ENCODE measurements at regions not wholly inside any gene's neighbourhood (a gene's known extent, or its start where the extent isn't known, plus 50 kb on each side); places are given as distances from the start of the nearest gene placed in this dataset.
"Not testable (repeated sequence)": the region's sequence is repeated elsewhere in the genome, so short reads cannot be mapped to it uniquely, and the experiment has no call there.

DNA sequence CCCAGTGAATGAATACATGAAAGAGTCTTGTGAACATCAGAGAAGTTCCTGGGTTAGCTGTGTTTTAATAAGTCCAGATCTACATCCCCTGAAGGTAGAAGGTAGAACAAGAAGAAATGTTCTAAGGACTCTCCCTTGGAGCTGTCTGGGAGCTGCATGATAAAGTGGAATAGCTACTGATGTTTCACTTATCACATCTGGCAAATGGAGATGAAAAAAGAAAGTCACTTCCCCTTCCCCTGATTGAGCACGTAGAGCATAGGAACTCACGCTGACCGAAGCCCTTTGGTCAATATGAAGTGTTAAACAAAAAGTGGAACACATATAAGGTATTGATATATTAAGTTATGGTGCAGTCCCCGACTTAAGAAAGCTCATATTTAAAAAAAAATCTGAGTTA, 53.2 kb upstream of the PARP1 start:
- no peak for DNase-seq

- no peak for DNase-seq
Measured at GRCh38 chr1:226463925-226464586, 56.2 kb upstream of the PARP1 start.

DNA sequence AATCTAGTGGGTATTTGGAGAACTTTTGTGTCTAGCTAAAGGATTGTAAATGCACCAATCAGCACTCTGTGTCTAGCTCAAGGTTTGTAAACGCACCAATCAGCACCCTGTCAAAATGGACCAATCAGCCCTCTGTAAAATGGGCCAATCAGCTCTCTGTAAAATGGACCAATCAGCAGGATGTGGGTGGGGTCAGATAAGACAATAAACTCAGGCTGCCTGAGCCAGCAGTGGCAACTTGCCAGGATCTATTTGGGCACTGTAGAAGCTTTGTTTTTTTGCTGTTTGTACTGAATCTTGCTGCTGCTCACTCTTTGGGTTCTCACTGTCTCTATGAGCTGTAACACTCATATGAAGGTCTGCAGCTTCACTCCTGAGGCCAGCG, 56.7 kb upstream of the PARP1 start:
- DNase-seq, result not testable (repeated sequence)

DNA sequence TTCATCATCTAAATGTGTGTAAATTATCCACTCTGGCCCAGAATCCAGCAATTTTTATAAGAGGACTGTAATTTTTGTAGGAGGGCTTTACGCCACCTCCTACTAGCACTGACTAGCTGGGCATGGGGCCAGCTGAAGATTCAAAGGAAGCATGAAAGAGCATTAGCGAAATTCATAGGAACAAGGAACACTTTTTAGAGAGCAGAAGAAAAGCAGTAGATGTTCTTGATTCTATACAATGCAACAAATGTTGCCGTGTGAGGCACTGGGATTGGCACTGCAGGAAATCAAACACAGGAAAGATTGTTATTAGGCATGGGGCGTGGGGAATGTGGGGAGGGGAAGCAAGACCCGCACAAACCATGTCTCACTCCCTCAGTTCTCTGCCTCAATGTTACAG, 58.4 kb upstream of the PARP1 start:
- no peak for DNase-seq

GRCh38 chr1:226467443-226467842, 59.5 kb upstream of the PARP1 start:
- DNase-seq, result no peak

GRCh38 chr1:226470921-226471866, 63.3 kb upstream of the PARP1 start:
- no peak for DNase-seq

DNA sequence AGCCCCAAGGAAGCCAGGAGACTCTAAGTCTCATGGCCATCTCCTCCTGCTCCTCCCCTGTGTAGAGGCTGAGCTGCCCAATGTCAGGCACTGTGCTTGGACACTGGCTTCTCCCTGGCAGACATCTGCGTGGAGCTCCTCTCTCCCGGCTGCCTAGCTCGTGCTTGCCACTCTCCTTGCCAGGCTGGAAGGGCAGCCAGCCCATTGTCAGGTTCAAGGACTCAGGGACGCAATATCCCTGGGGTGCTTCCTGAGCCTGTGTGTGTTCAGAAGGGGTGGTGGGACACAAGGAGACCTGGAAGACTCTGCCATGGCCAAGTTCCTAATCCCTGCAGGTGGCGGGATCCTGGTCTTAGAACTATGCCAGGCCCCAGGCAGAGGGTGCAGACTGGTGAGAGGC, 65.4 kb upstream of the PARP1 start:
- no peak for DNase-seq

DNA sequence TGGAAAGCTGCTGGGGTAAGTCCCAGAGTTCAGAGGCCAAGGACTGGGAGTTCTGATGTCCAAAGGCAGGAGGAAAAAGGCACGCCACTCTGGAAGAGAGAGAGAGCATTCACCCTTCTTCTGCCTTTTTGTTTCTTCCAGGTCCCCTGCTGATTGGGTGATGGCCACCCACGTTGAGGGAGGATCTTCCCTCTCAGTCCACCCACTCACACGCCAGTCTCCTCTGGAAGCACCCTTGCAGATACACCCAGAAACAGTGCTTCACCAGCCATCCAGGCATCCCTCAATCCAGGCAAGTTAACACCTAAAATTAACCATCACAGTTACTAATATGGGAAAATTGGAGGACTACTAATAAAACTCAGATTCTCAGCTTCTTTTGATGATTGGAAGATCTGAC, 66.1 kb upstream of the PARP1 start:
- no peak for DNase-seq

- no peak for DNase-seq
Measured at GRCh38 chr1:226474443-226475141, 66.7 kb upstream of the PARP1 start.

DNA sequence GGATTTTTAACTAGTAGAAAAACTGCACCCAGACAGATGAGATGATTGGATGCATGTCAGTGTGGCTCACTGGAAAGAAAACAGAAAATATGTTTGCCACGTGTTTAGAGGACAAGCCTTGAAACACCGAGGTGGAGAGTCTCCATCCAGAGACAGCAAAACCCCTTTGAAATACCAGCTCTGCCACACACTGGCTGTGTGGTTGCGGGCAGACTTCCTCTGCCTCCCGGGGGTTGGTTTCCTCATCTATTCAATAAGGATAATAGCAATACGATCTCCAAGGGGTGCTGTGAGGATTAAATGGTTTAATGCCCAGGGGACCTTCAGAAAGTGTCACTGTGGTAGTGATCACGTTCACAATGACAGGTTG, 67.2 kb upstream of the PARP1 start:
- DNase-seq, result no peak

- DNase-seq, result no peak
Measured at GRCh38 chr1:226476066-226476465, 68.2 kb upstream of the PARP1 start.

GRCh38 chr1:226476648-226477319, 68.9 kb upstream of the PARP1 start:
- DNase-seq, result no peak

DNA sequence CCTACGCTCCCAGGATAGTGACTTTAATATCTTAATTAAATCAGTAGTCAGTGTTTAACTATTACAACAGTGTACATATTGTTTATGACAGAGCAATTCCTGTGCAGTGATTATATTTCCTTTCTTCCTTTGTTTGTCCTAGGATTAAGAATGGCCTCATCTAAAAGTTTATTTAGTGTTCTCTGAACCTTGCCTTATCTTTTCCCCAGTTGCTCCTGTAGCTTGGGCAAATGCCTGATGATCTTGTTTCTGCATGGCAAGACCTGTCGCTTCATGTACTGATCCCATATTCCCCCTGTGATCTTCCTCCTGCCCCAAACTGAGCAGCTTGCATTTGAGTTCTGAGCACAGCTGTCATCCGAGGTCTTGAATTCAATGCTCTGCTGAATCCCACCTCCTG, 69.1 kb upstream of the STUM start:
- no peak for DNase-seq

- DNase-seq, result no peak
Measured at GRCh38 chr1:226480461-226480860, 68.1 kb upstream of the STUM start.

GRCh38 chr1:226481133-226481532, 67.4 kb upstream of the STUM start:
- no peak for DNase-seq

GRCh38 chr1:226482196-226482595, 66.4 kb upstream of the STUM start:
- DNase-seq, result no peak

DNA sequence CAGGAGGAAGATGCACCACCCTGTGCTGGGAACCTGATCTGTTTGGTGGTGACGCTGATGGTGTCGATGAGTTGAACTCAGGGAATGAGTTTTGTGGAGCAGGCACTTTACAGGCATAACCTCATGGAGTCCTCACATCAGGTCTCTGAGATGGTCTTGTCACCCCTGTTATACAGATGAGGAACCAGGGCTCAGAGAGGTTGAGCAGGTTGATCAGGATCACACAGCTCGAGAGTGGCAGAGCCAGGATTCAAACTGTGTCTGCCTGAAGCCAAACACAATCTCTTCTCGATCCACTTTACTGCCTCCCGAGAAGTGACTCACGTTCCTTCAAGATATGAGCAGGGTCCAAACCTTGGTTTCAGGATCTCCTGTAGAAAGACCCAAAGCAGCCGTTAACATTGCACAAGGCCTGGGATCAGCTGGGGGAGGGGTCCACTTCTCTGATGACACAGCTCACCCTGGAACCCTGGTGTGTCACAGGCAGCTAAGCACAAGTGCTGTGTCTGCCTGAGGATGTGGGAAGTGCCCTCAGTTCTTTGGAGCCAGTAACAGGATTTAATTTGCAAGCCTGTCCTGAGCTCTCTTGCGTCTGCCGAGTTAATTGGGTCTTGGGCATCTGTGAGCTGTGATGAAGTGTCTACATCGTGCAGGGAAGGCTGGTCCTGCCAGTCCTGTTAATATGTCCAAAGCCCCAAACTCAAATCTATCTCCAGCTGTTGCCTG, 65.4 kb upstream of the STUM start:
- no peak for DNase-seq

GRCh38 chr1:226485192-226485591, 63.4 kb upstream of the STUM start:
- no peak for DNase-seq

- DNase-seq, result no peak
Measured at GRCh38 chr1:226486161-226486560, 62.4 kb upstream of the STUM start.

DNA sequence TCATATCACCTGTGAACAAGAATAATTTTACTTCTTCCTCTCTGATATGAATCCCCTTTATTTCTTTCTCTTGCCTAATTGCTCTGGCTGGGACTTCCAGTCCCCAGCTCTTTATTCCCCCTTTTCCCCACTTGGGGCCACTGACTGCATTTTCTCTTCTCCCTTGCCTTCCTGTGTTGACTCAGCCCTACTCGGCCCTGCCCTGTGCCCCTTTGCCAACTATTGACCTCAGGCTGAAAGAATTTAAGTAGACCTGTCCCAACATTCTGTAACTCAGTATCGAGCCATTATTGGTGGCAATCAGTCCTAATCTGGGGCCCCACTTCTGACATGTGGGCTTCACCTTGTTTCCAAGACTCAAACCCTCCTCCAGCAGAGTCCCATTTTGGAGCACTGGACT, 60.6 kb upstream of the STUM start:
- DNase-seq, result no peak

DNA sequence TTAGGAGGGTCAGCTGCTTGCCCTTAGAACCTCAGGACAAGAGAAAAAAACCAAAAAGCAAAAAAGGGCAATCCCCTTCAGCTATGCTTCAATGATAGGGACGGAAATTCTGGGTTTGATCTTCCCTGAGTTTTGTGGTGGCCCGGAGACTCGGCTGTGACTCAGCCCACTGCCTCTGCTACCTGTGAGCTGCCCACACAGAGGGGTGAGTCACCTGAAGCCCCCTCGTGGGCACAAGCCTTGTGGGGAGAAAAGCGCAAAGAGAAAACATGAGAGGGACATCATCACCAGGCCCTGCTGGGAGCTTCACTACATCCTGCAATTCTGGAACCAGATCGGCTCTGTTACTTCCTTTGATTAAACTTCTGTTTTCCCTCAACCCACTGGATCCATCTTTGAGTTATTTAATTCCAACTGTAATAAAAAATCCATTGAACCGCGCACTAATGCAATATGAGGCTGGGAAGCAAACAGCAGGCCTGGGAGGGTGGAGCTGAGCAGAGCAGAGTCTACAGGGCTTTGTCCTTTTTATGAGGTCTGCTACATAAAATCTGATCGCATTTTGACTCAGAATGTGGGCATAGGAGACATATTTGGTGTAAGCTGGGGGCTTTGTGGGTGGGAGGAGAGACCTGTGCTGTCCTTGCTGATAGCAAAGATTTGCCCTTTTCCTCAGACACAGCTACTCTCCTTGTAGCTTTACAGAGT, 58.7 kb upstream of the STUM start:
- DNase-seq, result no peak

GRCh38 chr1:226490426-226490809, 58.1 kb upstream of the STUM start:
- DNase-seq, result no peak
